ENCODE measurements at regions not wholly inside any gene's neighbourhood (a gene's known extent, or its start where the extent isn't known, plus 50 kb on each side); places are given as distances from the start of the nearest gene placed in this dataset.

DNA sequence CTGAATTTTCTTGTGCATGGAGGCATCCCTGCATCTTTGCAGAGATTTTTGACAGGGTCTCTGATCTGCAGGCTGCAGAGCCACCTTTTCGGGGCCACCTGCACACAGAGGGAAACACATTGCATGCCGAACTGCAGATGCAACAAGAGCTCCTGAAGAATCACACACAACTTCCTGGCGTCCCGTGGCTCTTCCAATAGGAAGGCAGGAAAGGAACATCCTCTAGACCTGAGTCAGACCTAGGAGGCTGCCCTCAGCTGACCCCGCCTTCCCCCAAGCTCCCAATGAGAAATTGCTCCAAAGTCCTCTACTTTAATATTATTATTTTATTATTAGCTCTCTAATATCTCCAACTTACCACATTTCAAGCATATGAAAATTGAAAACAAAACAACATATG lies 213.2 kb upstream of the ARRDC4 start:
- DNase-seq: no peak

DNA sequence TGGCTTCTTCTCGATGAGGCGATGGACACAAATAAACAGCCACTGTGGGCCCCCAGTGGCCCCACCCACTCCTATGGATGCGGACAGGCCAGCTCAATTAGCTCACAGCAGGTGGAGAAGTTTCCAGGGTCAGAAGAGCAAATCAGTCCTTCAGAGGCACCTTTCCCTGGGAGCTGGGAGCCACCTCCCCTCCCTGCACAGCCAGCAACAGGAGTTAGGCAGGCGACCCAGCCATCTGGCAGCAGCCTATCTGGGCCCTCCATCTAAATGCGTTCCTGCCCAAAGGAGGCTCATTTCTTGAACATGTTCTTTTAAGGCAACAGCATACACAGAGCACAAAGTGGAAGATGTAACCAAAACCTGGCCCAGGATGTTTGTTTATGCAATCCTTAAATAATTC lies 211.9 kb upstream of the ARRDC4 start:
- no peak for DNase-seq

DNA sequence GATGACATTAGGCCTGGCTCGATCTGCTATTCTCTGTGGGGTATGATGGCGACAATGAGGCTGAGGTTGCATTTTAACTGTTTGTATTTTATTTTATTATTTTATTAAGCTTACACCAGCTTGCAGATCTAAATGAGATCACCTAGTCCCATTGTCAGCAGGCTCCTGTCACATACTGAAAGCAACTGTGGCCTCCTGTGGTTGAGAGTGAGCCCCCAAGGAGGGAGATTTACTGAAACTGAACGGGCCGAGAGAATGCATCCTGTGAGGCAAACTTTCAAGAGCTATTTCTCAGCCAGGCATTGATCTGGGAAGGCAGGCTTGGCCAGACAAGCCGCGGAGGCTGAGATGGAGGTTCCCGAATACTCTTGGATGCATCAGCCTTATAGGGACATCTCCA lies 210.4 kb upstream of the ARRDC4 start:
- no peak for DNase-seq

GRCh38 chr15:97755726-97756125 lies 204.8 kb upstream of the ARRDC4 start:
- DNase-seq: no peak

DNA sequence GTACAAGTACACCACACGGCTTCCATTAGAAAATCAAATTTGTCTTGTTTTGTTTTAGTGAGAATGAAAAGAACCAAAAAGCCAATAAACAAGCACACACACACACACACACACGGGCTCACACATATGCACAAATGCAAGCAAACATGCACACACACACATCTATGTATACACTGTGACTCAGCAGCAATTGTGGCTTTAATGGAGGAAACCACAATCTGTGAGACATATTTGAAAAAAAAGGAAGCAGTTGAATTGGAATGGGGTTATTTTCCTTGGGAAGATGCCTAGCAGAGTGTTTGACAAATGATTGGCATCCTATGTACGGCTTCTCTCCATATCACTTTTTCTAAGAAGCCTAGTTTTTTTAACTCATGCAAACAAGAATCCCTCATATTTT lies 201.1 kb upstream of the ARRDC4 start:
- DNase-seq: no peak

- no peak for DNase-seq
Measured at GRCh38 chr15:97761110-97761509, 199.4 kb upstream of the ARRDC4 start.

DNA sequence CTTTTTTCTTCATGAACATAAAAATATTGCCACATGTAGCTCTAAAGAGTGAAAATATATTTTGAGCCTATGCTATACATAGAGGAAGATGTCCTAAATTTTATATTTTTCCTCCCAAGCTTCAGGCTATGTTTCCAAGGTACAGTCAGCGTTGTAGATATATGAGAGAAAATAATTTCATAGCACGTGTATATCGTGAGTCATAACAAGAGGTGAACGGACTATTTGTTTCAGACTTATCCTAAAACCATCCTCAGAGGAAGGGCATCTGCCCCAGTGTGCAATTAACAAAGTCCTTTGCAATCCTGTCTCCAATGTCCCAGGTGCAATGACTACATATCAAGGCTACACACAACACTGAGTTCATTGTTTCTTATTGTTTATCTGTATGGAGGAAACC lies 177.3 kb upstream of the ARRDC4 start:
- no peak for DNase-seq

DNA sequence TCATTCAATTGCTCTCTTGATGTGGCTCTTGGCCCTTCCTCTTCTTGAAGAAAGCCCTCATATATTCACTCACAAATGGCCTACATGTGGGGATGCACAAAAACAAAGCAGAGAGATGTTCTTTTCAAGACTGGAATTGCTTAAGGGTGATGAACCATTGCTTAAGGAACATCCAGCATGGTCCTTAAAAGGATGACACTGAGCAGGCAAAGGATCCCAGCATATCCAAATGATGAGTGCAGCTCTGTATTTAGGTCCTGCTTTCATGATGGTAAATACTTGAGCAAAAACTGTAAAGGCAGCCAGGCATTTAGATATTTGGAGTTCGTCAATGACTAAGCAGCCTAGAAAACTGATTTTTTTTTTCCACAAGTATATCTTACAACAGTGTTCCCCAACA lies 173.8 kb upstream of the ARRDC4 start:
- DNase-seq: no peak

DNA sequence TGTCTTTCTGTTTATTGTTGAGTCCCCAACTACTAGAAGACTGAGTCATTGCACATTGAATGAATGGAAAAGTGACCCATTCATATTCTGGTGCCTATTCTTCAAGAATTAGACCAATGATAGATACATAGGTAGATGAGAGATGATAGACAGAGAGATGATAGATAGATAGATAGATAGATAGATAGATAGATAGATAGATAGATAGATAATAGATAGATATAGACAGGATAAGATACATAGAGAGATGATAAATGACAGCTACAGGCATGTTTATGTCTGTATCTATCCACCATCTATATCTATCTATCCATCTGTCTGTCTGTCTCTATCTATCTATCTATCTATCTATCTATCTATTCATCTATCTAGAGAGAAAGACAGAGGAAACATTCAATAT lies 170.3 kb upstream of the ARRDC4 start:
- no peak for DNase-seq

DNA sequence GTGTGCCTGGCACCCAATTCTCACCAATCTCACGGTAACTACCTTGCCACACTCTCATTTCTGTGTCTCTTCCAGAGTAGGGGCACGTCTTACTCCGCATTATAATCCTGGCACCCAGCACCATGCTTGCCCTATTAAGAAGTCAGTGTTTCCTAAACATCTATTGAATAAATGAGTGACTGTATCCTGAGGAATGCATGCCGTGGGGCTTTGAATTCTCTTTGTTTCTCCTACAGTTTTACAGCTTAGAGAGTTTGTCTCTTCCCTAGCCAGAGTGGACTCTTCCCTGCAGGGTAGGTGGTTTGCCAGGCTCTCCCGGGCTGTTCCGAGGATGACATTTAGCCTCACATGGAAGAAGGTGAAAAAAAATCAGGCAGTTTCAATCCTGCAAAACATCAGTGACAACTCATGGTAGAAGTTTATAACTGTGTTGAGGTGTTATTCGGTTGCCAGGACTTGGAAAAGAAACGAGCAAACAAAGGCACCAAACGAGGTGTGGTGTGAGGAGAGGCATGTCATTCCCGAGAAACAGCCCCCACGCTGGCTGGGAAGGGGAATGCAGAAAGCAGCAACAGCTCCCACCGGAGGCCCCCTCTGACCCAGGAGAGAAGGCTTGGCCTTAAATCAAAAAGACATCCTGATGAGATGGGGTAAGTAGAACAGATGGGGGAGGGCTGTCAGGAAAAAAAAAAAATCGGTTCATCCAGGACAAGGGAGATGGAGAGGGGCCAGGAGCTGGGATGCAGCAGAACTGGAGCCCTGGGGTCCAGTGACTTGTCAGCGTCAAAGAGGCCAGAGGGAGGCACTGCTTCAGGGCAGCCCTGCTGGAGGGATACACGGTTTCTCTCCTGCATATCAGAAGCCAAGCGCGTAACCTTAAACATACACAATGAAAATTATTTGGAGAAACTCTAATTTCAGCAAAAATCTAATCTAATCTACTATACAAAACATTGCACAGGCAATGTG lies 168.4 kb upstream of the ARRDC4 start:
- DNase-seq: no peak

DNA sequence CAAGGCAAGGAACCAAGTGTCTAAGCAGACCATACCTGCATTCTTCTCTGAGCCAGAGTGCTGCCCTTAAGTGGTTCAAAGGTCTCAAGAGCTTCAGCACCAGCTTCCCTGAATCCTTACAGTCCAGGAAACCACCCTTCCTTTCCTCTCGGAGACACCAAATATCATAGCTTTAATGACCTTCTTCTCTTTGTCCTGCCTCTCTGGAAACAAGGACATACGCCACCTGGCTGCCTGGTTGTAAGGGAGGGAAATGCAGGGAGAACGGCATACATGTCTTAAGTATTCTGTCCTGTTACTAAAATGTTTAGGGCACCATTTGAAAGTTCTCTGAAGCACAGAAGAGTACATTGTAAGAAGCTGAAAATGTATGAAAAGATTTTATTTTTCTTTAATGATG lies 155.6 kb upstream of the ARRDC4 start:
- no peak for DNase-seq

- DNase-seq: no peak
Measured at GRCh38 chr15:97806766-97807165, 153.7 kb upstream of the ARRDC4 start.

- no peak for DNase-seq
Measured at GRCh38 chr15:97815835-97816234, 144.7 kb upstream of the ARRDC4 start.

GRCh38 chr15:97817276-97817890 lies 143.1 kb upstream of the ARRDC4 start:
- DNase-seq: no peak

DNA sequence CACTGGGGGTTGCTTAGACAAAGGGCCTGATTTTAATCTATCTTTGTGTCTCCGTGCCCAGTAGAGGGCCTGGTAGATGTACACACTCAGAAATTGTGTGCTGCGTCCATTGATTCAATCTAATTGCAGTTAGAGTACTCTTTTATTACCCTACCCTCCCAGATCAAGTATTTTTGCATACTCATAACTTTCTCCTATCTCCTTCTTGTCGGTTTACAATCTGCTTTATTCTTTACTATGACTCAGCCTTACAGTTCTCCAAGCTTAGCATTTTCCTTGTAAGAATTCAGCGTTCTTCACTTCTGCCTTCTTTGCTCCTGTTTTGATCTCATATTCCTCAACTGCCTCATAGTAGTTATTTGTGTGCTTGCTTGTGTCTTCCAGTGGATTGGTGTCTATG lies 124.5 kb upstream of the ARRDC4 start:
- no peak for DNase-seq

DNA sequence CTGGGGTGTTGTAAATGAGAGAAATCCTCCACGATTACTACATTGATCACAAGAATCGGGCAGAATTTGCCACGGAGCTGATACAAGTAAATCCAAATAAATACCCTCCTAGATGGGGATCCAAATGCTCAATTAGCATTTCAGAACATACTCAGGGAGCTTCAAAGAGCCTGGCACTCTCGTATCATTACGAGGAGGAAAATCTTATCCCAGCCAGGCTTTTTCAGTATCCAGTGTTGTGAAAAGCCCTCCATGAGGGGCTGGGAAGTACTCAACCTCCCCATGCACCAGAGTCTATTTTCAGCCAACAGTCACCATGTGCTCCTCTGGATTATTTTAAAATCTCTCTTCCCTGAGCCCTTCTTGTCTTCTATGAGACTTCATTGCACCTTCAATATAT lies 122.6 kb upstream of the ARRDC4 start:
- DNase-seq: no peak

GRCh38 chr15:97838606-97839210 lies 121.8 kb upstream of the ARRDC4 start:
- no peak for DNase-seq

DNA sequence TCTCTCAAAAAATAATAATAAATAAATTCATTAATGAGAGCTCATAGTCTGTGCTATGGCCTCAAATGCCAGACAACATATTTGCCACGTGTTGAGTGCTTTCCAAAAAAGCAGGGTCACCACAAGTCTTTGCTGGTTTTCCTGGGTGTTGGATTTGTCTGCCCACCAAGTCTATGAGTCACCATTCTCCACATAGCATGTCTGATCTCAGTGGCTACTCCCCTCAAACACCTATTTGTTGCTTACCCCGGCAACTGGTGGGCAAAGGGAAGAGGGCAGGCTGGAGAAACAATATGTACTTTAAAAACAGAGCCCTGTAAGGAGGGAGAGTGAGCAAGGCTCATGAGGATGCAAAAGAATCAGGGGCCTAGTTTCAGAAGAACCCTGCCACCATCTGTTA lies 120.0 kb upstream of the ARRDC4 start:
- no peak for DNase-seq

- no peak for DNase-seq
Measured at GRCh38 chr15:97841558-97841957, 118.9 kb upstream of the ARRDC4 start.

- no peak for DNase-seq
Measured at GRCh38 chr15:97849183-97849582, 111.3 kb upstream of the ARRDC4 start.

DNA sequence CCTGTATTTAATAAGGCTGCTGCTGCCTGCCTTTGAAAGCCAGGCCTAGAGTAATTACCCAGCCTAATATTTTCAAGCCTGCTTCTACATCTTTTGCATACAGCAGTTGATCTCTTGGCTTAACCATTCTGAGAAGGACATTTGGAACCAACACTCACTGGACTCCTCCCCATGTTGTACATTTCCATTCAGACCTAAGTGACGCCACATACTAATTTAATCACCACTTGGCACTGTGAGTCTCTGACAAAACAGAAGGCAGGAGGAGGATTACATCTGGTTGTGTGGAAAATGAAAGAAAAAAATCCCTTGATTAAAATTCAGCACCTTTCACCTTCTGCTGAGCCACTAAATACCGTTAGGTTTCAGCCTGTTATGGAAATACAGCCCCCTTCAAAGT lies 102.2 kb upstream of the ARRDC4 start:
- DNase-seq: no peak

DNA sequence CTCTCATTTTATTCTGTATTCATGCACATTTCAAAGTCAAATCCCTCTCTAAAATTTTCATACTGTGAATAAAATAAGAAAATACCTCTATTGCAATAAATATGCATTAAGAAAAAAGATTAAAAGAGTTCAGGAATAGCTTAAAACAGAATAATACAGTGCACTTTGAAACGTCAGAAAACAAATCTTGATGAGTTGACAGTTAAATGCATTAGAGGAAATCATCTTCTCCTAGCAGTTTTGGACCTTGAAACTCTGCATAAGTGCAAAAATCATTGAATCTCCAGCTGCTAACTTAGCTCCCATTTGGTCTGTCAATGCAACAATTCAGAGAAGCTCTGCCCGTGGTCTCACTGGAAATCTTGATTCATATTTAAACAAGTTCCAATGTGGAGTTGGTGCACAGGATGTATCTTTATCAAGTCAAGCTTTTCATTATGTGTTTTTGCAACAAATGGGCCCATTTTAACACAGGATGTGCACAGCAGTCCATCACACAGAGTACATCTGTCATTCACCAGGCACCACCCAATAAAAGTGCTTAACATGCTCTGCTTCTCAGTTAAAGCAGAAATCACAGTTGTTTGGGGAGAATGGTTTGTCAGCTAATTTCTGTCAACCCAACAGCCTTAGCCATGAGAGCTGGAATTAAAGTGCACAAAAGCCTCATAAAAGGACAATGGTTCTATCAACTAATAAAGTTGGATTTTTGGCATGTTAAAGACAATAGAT lies 98.8 kb upstream of the ARRDC4 start:
- no peak for DNase-seq

DNA sequence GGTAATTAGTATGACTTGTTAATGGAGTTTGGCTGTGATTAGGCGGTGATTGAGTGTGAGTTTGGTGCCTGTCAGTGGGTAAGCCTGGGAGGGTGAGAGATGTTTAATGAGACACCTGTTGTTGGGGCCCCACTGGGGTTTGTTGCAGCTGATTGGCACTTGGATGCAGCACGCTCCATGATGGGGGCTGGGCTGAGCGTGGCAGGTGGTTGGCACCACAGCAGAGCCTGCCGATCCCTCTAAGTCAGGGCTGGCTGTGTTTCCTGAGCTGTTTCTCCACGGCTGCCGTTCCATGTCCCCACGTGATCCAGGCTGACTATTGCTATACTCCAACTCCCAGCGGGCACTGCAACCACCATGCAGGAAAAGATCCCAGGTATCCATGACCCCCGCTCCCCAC lies 93.5 kb upstream of the ARRDC4 start:
- no peak for DNase-seq
